ENCODE measurements at regions not wholly inside any gene's neighbourhood (a gene's known extent, or its start where the extent isn't known, plus 50 kb on each side); places are given as distances from the start of the nearest gene placed in this dataset.

DNA sequence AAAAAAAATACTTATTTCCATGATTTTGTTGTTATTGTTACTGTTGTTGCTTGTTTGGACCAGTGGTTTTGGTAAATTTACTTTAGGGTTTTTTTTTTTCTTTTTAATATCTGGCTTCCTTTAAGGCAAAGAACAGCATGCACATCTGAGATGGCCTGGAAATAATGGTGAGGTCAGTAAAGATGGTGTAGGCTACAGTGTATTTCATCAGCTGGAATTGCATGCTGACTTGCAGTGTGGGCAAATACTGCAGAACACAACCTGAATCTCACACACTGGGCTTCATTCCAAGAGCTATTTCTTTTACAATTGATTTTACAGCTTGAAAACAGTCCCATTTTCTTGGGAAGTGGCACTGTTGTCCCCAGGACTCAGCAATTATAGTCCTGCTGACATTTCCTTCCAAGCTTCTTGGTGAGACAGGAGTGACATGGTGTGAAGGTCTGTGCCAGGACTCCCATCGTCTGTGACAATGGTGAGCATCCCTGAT is 376.1 kb upstream of the SOX11 start:
- no peak for DNase-seq

GRCh38 chr2:5319493-5319892 is 372.7 kb upstream of the SOX11 start:
- no peak for DNase-seq

DNA sequence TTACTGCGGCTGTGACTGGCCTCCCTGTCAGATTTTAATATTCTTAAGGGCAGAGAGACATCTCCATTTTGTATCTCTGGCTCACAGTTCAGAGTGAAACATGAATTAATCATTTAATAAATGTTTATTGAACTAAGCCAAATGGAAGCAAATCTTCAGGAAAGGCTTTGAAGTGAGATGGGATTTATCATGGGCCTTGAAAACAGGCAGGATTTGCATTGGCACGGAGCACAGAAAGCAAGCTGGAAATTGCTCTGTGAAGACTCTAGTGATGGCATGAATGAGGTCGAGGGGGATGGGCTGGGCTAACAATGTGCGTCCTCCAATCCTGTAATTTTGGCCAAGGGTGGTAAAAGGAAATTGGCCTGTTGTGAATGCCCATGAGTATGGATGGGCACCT is 369.8 kb upstream of the SOX11 start:
- DNase-seq = peak in 4 of 51 donors; percentile 2 to 13 (median 4)

- no peak for DNase-seq
Measured at GRCh38 chr2:5325523-5325922, 366.7 kb upstream of the SOX11 start.

DNA sequence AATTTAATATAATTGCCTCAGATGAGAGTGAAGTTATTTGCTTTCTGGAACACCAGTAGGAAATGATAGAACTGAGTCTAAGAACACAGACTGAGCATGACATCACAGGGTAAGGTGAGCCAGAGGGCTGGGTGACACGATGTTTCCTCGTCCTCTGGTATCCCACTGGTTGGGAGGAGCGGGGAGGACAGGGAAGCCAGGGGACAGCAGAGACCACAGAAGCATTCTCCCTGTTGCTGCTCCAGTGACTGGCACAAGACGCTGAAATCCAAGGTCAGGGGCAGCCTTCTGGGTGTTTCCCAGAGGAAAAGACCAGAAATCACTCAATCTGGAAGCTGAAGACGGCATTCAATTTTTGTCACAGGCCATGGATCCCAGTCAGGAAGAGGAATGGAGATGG is 363.4 kb upstream of the SOX11 start:
- no peak for DNase-seq

- no peak for DNase-seq
Measured at GRCh38 chr2:5329763-5330162, 362.4 kb upstream of the SOX11 start.

DNA sequence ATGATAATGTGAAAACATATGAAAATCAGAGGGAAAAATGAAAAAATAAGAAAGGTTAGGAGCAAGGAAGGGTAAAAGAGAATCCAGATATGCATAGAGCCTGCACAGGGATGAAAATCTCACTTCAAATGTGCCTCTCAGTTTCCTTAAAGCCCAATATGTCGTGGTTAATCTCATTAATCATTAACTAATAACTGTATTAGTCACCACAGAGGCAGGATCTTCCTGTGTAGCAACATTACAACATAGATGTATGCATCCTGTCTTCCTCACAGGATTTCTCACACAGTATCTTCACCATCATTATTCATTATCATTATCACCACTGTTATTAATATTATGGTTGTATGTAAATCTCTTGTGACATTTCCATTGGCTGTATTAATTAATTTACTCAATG is 361.2 kb upstream of the SOX11 start:
- DNase-seq = no peak

- DNase-seq = no peak
Measured at GRCh38 chr2:5332925-5333324, 359.3 kb upstream of the SOX11 start.

- no peak for DNase-seq
Measured at GRCh38 chr2:5339473-5339872, 352.7 kb upstream of the SOX11 start.

DNA sequence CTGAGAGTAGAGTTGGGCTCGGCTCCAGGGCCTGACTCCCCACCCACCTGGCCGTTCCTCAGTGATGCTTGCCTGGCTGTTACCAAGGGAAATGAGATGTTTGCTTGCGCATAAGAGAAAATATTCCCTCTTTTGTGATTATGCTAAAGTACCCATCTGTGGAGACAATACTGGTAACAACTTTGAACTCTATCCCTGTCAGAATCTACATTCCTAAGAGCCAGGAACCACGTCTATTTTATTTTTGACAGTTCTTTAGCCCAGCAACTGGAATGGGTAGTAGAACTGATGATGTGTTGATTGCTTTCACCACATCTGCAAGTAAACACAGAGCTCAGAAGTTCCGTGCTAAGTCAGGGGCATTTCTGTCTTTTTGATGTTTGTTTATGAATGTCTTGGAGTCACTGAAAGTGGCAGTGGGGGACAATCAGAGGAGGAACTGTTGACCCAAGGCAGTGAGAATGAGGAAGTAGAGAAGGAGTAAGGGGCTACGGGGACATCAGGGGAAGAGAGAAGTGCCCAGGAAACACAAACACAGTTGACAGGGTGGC is 348.3 kb upstream of the SOX11 start:
- DNase-seq = no peak

DNA sequence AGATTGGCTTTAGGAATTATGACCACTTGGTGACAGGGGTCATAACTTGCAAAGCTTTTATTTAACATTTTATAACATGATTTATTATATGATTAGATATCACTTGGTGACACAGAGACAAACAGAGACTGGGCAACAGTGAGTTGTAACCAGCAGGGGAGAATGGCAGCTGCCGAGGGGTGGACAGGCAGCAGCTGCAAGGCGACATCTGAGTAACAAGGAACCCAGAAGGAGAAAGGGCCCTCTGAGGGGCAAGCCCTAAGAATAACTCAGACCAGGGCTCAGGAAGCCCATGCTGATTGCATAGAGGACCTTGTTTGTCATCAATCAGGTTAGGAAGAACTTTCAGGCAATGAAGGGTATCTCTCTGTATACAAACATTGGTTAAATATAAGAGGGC is 339.9 kb upstream of the SOX11 start:
- no peak for DNase-seq

DNA sequence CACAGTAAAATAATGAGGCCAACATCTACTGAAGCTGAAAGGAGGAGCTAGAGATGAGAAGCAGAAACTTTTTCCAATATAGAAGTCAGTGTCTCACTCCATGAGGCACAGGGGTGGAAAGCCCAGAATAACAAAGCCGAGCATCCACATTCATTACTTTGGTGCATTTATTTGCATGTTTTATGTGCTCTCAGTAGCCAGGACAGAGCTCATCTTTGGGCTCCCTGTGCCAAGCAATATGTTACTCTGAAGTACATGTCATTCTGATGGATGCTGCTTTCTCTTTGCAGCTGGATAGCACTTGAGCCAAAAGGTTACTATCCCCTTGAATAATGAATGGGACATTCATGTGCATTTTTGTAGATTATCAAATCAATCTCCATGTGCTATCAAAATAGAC is 338.6 kb upstream of the SOX11 start:
- DNase-seq = no peak

DNA sequence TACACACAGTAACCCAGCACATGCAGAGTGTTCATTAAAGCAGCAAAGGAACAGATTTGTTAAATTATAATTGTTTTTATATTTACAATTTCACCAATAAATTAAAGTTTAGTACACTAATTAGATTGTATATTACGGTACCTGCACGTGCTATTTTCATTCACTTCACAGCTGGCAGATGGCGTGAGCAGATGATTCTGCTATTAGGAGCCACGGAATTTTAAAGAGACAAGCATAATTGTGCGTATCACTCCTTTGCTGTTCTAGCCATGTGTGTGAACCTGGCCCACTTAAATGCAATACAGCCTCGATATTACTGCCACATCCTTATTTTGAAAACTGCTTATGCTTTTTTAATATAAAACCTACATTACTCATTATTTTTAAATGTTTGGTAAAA is 332.8 kb upstream of the SOX11 start:
- DNase-seq = no peak

- DNase-seq = no peak
Measured at GRCh38 chr2:5360081-5360480, 332.1 kb upstream of the SOX11 start.

GRCh38 chr2:5364361-5364760 is 327.8 kb upstream of the SOX11 start:
- no peak for DNase-seq

DNA sequence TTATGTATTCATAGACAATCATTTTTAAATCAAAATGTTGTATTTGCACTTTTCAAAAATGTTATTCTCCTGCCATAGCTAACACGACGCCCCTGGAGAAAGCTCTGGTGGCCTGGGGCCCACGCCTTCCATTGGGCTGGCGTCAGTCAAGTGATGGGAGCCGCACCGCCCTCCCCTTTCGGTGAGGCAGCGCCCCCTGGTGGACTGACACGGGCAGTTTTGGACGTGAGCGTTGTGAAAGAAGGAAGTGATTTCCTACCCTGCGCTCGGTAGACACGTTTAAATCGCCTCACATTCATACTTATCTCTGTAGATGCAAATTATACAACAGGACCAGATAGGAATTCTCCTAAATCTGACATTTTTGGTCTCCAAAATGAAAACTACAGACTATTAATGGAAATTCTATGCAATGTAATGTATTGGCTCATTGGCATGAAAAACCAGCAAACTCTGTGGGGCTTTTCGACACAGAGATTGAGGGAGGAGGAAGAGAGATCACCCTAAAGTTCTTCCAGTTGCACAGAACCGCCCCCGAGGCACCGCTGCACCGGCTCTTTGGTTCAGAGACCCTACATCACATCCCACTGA is 326.2 kb upstream of the SOX11 start:
- peak in 37 of 51 donors; percentile 1 to 72 (median 24) for DNase-seq

GRCh38 chr2:5367321-5367720 is 324.9 kb upstream of the SOX11 start:
- DNase-seq = no peak

DNA sequence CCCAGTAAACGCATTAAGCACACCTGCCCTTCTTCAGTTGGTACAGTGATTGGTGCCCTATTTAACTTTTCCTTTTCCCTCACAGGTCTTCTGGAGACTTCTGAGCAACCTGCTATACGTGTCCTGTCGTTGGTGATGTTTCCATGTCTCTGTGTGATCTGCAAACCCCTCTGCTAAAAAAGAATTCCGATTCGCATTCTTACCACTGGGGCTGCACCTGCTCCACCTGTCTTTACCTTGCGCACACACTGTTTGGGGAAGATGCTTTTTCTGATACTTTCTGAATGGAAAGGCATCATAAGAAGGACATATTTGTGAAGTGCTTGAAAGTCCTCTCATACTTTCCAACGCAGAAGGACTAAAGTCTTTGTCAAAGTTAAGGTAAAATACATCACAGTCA is 323.9 kb upstream of the SOX11 start:
- no peak for DNase-seq

GRCh38 chr2:5369510-5369909 is 322.7 kb upstream of the SOX11 start:
- no peak for DNase-seq

DNA sequence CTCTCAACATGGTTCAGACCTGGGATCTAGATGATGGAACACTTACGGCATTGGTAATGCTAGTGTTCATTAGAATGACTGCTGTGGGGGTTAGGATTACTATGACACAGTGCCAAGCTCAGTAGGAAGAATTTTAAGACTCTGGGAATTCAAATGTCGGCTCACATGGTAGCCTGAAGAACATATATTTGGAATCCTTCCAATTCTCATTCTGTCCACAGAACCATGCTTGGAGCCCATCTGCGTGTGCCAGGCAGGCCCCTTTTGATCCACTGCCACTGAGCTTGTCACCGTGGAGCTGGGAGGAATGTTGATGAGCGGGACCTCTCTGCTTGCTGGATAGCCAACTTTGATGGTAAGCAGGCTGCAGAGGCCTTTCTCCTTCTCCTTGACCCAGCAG is 322.0 kb upstream of the SOX11 start:
- no peak for DNase-seq

GRCh38 chr2:5372141-5372540 is 320.0 kb upstream of the SOX11 start:
- no peak for DNase-seq

DNA sequence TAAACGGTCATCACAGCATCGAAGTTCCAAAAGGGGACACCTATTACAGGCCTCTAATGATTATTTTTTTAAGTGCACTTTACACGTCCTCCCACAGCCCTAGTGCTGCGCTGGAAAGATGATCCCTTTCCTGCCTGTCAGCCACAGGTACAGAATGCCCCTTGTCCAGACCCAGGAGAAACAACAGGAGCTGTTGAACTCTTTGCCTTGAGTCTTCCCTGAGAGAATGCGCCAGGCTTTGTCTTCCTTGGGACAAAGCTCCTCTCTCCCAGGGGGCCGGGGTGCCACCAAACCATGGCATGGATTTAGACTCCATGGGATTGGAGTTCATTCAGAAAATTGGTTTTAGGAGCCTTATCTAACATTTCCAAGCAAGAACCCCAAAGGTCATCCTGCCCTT is 319.0 kb upstream of the SOX11 start:
- DNase-seq = peak in 1 of 51 donors; percentile 0

DNA sequence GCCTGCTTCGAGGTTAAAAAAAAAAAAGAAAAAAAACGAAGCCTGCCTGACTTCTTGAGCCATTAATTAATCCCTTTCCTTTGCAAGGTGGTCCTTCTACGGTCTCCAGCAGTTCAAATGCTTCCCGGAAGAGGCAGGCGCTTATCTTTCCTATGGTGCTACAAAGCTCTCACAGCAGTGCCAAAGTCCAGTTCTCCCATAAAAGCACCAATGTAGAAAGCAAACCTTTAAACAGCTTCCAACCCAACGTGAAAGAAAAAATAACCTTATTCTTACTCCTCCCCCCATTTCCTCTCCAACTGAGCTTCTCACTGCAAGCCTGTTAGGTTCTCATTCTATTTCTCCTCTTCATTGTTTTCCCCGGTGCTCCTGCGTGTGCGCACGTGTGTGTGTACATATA is 317.4 kb upstream of the SOX11 start:
- DNase-seq = no peak

DNA sequence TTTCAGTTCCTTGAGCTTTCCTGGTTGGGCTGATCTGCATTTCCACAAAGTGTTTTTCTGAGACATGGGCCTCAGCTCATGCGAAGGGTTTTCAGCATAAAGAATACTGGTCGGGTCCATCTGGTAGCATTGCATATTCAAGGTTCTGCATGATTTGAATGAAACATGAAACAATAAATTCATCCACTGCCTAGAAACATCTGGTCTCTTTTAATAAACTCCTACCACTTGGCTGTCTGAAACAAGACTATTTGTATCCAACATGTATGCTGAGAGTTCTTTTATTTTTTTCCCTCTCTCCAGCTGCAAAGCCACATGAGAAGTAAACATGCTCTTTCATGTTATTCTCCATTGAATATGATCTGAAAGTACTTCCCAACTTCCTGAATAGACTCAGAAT is 314.9 kb upstream of the SOX11 start:
- no peak for DNase-seq

Data from hypothalamus (tissue), 51 donors.